GM12891 (cell line): ENCODE measurements at regions not wholly inside any gene's neighbourhood (a gene's known extent, or its start where the extent isn't known, plus 50 kb on each side); places are given as distances from the start of the nearest gene placed in this dataset.

Experiments
- DNase-seq: peaks from one replicate; pipeline ENCODE4 v3.0.0; 2011; ENCODE audit warnings: low spot score; ENCODE audit not compliant: insufficient read length
- FAIRE-seq: peaks from 2 replicates; lab custom pipeline; 2011; peaks lifted over from hg19 to GRCh38; lab: Jason Lieb, UNC
- PAX5 ChIP-seq: IDR thresholded peaks from 2 replicates; pipeline ENCODE4 v1.6.1; 2011; ENCODE audit warnings: low read length, moderate library complexity, mild to moderate bottlenecking; ENCODE audit not compliant: insufficient read depth, severe bottlenecking
- POLR2A ChIP-seq: IDR thresholded peaks from 2 replicates; pipeline ENCODE4 v1.6.1; 2011; ENCODE audit warnings: low read depth, low read length, control low read depth
- POLR2AphosphoS5 ChIP-seq: IDR thresholded peaks from 2 replicates; pipeline ENCODE4 v1.6.1; 2011; ENCODE audit warnings: low read depth, low read length, control low read depth
- POU2F2 ChIP-seq: IDR thresholded peaks from 2 replicates; pipeline ENCODE4 v1.6.1; 2011; ENCODE audit warnings: low read depth, mild to moderate bottlenecking, control low read depth, low read length, moderate library complexity
- SPI1 ChIP-seq: IDR thresholded peaks from 2 replicates; pipeline ENCODE4 v1.6.1; 2011; ENCODE audit warnings: low read depth, low read length, control low read depth
- TAF1 ChIP-seq: IDR thresholded peaks from 2 replicates; pipeline ENCODE4 v1.6.1; 2011; ENCODE audit warnings: low read depth, low read length, control low read depth

DNA sequence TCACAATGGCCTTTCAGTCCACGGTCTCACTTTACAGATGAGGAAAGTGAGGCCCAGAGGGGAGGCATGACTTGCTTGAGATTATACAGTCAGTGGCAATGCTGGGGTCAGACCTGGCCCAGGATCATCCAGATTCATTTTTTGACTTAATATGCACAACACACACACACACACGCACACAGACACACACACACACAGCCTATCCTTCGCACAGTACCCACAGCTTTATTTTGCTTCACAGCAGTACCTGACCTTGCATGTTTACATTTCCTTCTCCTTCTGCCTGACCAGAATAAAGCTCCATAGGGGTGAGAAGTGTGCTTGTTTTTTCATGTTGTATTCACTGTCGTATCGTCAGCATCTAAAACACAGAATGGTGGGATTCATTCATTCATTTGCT, 79.8 kb downstream of the VEGFA start:
- FAIRE-seq: no peak
- no peak for DNase-seq
- TF ChIP-seq POU2F2 (no peak), TAF1 (no peak), POLR2A (no peak), SPI1 (no peak), POLR2AphosphoS5 (no peak), PAX5 (no peak)

DNA sequence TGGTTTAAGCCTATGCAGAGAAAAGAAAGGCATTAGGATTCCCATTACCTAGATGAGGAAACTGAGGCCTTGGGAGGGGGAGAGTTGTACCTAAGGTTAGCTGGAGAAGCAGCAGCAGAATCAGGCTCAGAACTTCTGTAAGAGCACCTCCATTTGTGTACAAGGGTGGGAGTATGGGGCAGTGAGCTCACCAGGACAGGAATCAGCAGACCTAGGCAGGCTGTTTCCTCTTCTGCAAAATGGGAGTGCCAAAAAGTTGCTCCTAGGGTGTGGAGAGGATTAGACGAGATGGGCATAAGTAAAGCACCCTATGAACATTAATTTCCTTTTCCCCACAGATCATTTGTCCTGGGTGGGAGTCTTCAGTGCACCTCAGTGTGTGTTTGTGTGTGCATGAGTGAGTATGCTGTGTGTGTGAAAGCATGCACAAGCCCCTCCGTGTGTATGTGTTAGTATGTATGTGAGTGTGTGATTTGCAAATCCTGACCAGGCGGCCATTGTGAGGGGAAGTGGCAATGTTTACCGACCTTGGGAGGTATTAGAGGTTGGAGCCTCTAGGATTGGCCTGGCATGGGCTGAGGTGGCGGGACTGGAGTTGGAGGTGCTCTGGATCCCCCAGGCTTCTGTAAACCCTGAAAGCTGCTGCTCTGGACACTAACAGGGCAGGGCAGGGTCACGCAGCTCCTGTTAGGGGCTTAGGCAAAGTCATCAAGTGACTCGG, 78.8 kb downstream of the VEGFA start:
- TF ChIP-seq POLR2AphosphoS5: no peak
- no peak for TF ChIP-seq POLR2A
- TF ChIP-seq PAX5: no peak
- no peak for TF ChIP-seq TAF1
- TF ChIP-seq SPI1: no peak
- TF ChIP-seq POU2F2: no peak
- FAIRE-seq (no peak), DNase-seq (no peak)

DNA sequence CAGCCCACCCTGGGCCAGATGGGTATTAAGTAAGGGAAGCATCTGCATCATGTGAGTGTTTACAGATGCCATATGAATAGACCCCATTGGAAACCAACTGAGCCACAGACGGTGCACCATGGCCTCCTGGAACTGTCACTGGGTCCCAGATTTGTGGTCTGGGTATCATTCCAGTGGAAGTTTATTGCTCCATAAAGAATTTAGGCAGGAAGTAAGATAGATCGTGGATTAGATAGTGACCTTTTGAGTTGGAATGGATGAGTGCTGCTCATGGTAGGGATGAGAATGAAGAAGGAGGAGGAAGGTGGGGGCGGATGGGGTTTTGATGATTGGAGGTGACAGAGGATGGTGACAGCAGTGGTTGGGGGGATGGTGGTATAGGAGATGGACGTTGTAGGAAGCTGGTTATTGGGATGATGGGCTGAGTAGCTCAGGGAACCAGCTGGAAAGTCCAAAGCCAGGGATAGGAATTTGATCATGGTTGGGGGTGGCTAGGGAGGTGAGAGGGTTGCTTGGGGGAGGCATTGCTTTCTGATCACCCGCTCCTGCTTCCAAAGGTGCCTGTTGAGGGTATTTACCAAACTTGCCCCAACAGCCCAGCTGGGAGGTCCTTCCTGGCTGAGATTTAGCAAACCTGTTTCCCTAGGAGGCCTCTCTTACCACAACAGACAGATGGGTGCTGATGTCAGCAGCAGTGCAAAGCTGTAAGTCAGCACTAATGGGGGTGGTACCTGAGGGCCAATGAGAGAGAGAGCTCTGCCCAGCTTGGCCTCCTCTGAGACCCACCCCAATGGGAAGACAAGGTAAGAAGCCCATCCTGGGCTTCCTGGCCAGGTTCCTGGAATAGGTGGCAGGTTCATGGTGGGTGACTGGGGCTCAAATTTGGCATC, 78.0 kb downstream of the VEGFA start:
- FAIRE-seq (no peak), DNase-seq (no peak)
- TF ChIP-seq TAF1 (no peak), POU2F2 (no peak), PAX5 (no peak), POLR2AphosphoS5 (no peak), SPI1 (no peak)

DNA sequence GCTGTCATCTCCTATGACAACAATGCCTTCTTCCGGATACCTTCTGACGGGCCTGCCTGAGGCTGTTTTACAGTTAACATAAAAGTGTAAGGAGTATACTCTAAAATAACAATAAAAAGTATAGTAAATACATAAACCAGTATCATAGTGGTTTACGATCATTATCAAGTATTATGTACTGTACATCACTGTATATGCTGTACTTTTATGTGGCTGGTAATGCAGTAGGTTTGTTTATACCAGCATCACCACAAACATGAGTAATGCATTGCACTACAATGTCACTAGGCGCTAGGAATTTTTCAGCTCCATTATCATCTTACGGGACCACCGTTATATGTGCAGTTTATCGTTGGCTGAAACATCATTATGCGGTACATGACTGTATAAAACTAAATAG, 76.5 kb downstream of the VEGFA start:
- DNase-seq (no peak), FAIRE-seq (no peak)
- TF ChIP-seq POLR2A (no peak), POLR2AphosphoS5 (no peak), POU2F2 (no peak), SPI1 (no peak), PAX5 (no peak), TAF1 (no peak)

DNA sequence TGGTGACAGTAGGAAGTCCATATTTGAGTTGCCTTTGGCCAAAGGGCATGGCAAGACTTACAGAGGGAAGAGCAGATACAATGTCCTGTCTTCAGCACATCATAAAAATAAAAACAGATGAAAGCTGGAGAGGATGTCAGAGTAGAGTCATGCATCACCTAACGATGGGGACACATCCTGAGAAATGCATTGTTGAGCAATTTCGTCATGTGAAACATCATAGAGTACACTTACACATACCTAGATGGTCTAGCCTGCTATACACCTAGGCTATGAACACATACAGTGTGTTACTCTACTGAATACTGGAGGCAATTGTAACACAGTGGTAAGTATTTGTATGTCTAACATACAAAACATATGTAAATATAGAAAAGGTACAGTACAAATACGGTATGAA, 75.6 kb downstream of the VEGFA start:
- FAIRE-seq (no peak), DNase-seq (no peak)
- no peak for TF ChIP-seq PAX5
- no peak for TF ChIP-seq POLR2A
- no peak for TF ChIP-seq SPI1
- no peak for TF ChIP-seq POLR2AphosphoS5
- TF ChIP-seq POU2F2: no peak
- no peak for TF ChIP-seq TAF1

DNA sequence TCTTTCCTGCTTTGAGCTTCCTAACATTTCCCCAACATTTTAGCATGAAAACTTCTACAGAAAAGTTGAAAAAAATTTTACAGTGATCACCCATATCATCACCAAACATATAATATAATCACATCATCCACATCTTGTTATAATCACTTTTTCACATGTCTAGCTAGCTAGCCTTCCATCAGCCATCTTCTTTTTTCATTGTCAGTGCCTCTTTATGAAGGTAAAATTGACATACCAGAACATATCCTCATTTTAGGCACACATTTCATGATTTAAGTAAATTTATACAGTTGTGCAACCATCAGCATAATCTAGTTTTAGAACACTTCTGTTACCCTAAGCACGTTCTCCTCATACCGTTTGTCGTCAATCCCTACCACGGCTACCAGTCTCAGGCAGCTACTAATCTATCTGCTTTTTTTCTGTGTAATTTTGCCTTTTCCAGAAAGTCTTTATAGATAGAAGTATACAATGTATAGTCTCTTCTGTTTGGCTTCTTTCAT, 73.7 kb downstream of the VEGFA start:
- TF ChIP-seq TAF1 (no peak), SPI1 (no peak), PAX5 (no peak)
- no peak for DNase-seq
- FAIRE-seq: no peak

DNA sequence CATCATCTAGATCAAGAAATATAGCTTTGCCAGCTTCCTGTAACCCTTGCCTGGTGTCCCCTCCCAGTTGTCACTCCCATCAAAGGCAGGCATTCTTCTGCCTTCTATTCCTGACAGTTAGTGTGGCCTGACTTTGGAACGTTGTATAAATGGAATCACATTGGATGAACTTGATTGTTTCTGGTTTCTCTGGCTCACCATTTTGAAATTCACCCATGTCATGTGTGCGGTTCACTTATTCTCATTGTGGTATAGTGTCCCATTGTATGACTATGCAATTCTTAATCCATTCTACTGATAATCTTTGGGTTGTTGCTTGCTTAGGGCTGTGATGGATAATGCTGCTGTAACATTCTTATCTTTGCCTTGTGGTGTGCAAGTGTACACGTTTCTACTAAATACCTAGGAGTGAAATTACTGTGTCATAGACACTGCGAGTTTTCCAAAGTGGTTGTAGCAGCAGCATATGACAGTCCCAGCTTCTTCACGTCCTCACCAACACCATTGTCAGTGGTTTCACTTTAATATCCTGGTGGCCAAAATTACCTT, 73.2 kb downstream of the VEGFA start:
- TF ChIP-seq POLR2A: no peak
- no peak for TF ChIP-seq POU2F2
- no peak for TF ChIP-seq PAX5
- TF ChIP-seq SPI1: no peak
- no peak for TF ChIP-seq POLR2AphosphoS5
- TF ChIP-seq TAF1: no peak
- DNase-seq (no peak), FAIRE-seq (no peak)

DNA sequence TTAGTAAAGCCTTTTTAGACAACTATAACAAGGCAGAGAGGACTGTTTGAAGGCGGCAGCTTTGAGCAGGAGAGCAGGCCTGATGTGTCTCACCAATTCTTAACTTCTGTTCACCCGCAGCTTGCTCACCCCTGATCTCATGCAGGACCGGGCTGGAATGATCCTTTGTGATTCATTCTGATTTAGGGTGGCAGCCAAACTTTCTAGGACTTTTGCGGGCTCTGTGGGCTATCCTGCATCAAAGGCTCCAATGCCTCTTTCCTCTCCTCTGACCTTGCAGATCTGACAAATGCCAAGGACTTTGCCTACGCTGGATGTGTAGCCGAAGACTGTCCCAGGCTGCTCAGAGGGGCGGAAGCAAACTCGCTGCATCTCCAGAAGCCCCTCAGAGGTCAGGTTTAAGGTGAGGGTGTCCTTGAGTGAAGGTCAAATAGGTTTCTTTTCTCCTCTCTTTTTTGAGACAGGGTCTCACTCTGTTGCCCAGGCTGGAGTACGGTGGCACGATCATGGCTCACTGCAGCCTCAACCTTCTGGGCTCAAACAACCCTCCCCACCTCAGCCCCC, 72.3 kb downstream of the VEGFA start:
- TF ChIP-seq PAX5: no peak
- TF ChIP-seq SPI1: no peak
- no peak for TF ChIP-seq POLR2A
- TF ChIP-seq TAF1: no peak
- TF ChIP-seq POU2F2: no peak
- no peak for TF ChIP-seq POLR2AphosphoS5

More for the DNA sequence above, 72.3 kb downstream of the VEGFA start:
- DNase-seq (no peak), FAIRE-seq (no peak)
